ENCODE measurements at regions not wholly inside any gene's neighbourhood (a gene's known extent, or its start where the extent isn't known, plus 50 kb on each side); places are given as distances from the start of the nearest gene placed in this dataset.

GRCh38 chr2:12847694-12848575, 131.2 kb downstream of the TRIB2 start:
- Mint-ChIP-seq H3K27ac (no peak overlapping the region), H3K27me3 (peaks cover 20% of the 10 kb centered on the region), H3K36me3 (no peaks in the 10 kb centered on the region), H3K9me3 (ENCODE audit: low read depth) (no peaks in the 10 kb centered on the region), H3K4me1 (ENCODE audit: low read depth) (no peaks in the 10 kb centered on the region), H3K4me3 (no peak overlapping the region)

- Mint-ChIP-seq H3K4me1 (ENCODE audit: low read depth) (no peaks in the 10 kb centered on the region), H3K36me3 (no peaks in the 10 kb centered on the region), H3K27me3 (peaks cover 19% of the 10 kb centered on the region), H3K9me3 (ENCODE audit: low read depth) (no peaks in the 10 kb centered on the region), H3K4me3 (no peak overlapping the region), H3K27ac (no peak overlapping the region)
These were observed 135.4 kb downstream of the TRIB2 start for GRCh38 chr2:12852135-12852534.

- Mint-ChIP-seq H3K27me3 (peaks cover 19% of the 10 kb centered on the region), H3K4me1 (ENCODE audit: low read depth) (peaks cover under 1% of the 10 kb centered on the region), H3K36me3 (no peaks in the 10 kb centered on the region), H3K27ac (no peak overlapping the region), H3K4me3 (no peak overlapping the region), H3K9me3 (ENCODE audit: low read depth) (no peaks in the 10 kb centered on the region)
These were observed 137.3 kb downstream of the TRIB2 start for GRCh38 chr2:12854001-12854530.

- H3K4me1 Mint-ChIP-seq (ENCODE audit: low read depth) = peaks cover 4% of the 10 kb centered on the region
These were observed 138.8 kb downstream of the TRIB2 start for GRCh38 chr2:12855508-12855907.

GRCh38 chr2:12856934-12857601, 140.3 kb downstream of the TRIB2 start:
- H3K27ac Mint-ChIP-seq = no peak overlapping the region
- H3K4me3 Mint-ChIP-seq = peak overlapping the region; percentile 18
- peaks cover 13% of the 10 kb centered on the region for H3K4me1 Mint-ChIP-seq (ENCODE audit: low read depth)
- H3K9me3 Mint-ChIP-seq (ENCODE audit: low read depth) = peaks cover 5% of the 10 kb centered on the region
- H3K27me3 Mint-ChIP-seq = peaks cover 9% of the 10 kb centered on the region
- peaks cover 4% of the 10 kb centered on the region for H3K36me3 Mint-ChIP-seq

More at GRCh38 chr2:12855508-12855907, 138.8 kb downstream of the TRIB2 start:
- Mint-ChIP-seq H3K27me3 (peaks cover 13% of the 10 kb centered on the region), H3K4me3 (peak overlapping the region; percentile 3), H3K27ac (no peak overlapping the region), H3K9me3 (ENCODE audit: low read depth) (peaks cover 5% of the 10 kb centered on the region), H3K36me3 (peaks cover 4% of the 10 kb centered on the region)

GRCh38 chr2:12857891-12858290, 141.2 kb downstream of the TRIB2 start:
- Mint-ChIP-seq H3K36me3 (peaks cover 4% of the 10 kb centered on the region), H3K4me1 (ENCODE audit: low read depth) (peaks cover 13% of the 10 kb centered on the region), H3K9me3 (ENCODE audit: low read depth) (peaks cover 11% of the 10 kb centered on the region), H3K27ac (no peak overlapping the region), H3K27me3 (peaks cover 7% of the 10 kb centered on the region), H3K4me3 (no peak overlapping the region)

- no peak overlapping the region for H3K4me3 Mint-ChIP-seq
- peaks cover 17% of the 10 kb centered on the region for H3K9me3 Mint-ChIP-seq (ENCODE audit: low read depth)
- peaks cover 7% of the 10 kb centered on the region for H3K36me3 Mint-ChIP-seq
- peaks cover 13% of the 10 kb centered on the region for H3K4me1 Mint-ChIP-seq (ENCODE audit: low read depth)
- no peak overlapping the region for H3K27ac Mint-ChIP-seq
- peaks cover 7% of the 10 kb centered on the region for H3K27me3 Mint-ChIP-seq
These were observed 142.1 kb downstream of the TRIB2 start for GRCh38 chr2:12858786-12859185.

- Mint-ChIP-seq H3K4me3 (no peak overlapping the region), H3K36me3 (peaks cover 18% of the 10 kb centered on the region), H3K27ac (no peak overlapping the region), H3K4me1 (ENCODE audit: low read depth) (peaks cover 13% of the 10 kb centered on the region), H3K27me3 (peaks cover 8% of the 10 kb centered on the region), H3K9me3 (ENCODE audit: low read depth) (peaks cover 35% of the 10 kb centered on the region)
These were observed 144.7 kb downstream of the TRIB2 start for GRCh38 chr2:12861344-12861930.

- H3K4me3 Mint-ChIP-seq = no peak overlapping the region
- no peak overlapping the region for H3K27ac Mint-ChIP-seq
- H3K36me3 Mint-ChIP-seq = peaks cover 18% of the 10 kb centered on the region
- peaks cover 13% of the 10 kb centered on the region for H3K4me1 Mint-ChIP-seq (ENCODE audit: low read depth)
- peaks cover 37% of the 10 kb centered on the region for H3K9me3 Mint-ChIP-seq (ENCODE audit: low read depth)
- H3K27me3 Mint-ChIP-seq = peaks cover 9% of the 10 kb centered on the region
These were observed 145.8 kb downstream of the TRIB2 start for GRCh38 chr2:12862541-12862940.

GRCh38 chr2:12863937-12864336, 147.2 kb downstream of the TRIB2 start:
- H3K36me3 Mint-ChIP-seq = peaks cover 18% of the 10 kb centered on the region
- no peak overlapping the region for H3K4me3 Mint-ChIP-seq
- peaks cover 37% of the 10 kb centered on the region for H3K9me3 Mint-ChIP-seq (ENCODE audit: low read depth)
- H3K4me1 Mint-ChIP-seq (ENCODE audit: low read depth) = peaks cover 13% of the 10 kb centered on the region
- no peak overlapping the region for H3K27ac Mint-ChIP-seq
- peaks cover 10% of the 10 kb centered on the region for H3K27me3 Mint-ChIP-seq

- H3K4me3 Mint-ChIP-seq = no peak overlapping the region
- no peak overlapping the region for H3K27ac Mint-ChIP-seq
- H3K36me3 Mint-ChIP-seq = peaks cover 15% of the 10 kb centered on the region
- peaks cover 14% of the 10 kb centered on the region for H3K27me3 Mint-ChIP-seq
- H3K9me3 Mint-ChIP-seq (ENCODE audit: low read depth) = peaks cover 28% of the 10 kb centered on the region
- no peaks in the 10 kb centered on the region for H3K4me1 Mint-ChIP-seq (ENCODE audit: low read depth)
These were observed 151.0 kb downstream of the TRIB2 start for GRCh38 chr2:12867631-12868287.

GRCh38 chr2:12870692-12871091, 154.0 kb downstream of the TRIB2 start:
- Mint-ChIP-seq H3K4me3 (no peak overlapping the region), H3K36me3 (peaks cover 4% of the 10 kb centered on the region), H3K27ac (no peak overlapping the region), H3K4me1 (ENCODE audit: low read depth) (peaks cover 3% of the 10 kb centered on the region), H3K9me3 (ENCODE audit: low read depth) (peaks cover 8% of the 10 kb centered on the region), H3K27me3 (peaks cover 24% of the 10 kb centered on the region)

GRCh38 chr2:12871694-12872315, 155.1 kb downstream of the TRIB2 start:
- H3K9me3 Mint-ChIP-seq (ENCODE audit: low read depth) = no peaks in the 10 kb centered on the region

GRCh38 chr2:12877761-12878160, 161.0 kb downstream of the TRIB2 start:
- Mint-ChIP-seq H3K27me3 (peaks cover 9% of the 10 kb centered on the region), H3K36me3 (no peaks in the 10 kb centered on the region), H3K27ac (no peak overlapping the region), H3K4me1 (ENCODE audit: low read depth) (peaks cover 3% of the 10 kb centered on the region), H3K9me3 (ENCODE audit: low read depth) (no peaks in the 10 kb centered on the region), H3K4me3 (no peak overlapping the region)

More at GRCh38 chr2:12871694-12872315, 155.1 kb downstream of the TRIB2 start:
- Mint-ChIP-seq H3K4me3 (no peak overlapping the region), H3K36me3 (no peaks in the 10 kb centered on the region), H3K27me3 (peaks cover 20% of the 10 kb centered on the region), H3K4me1 (ENCODE audit: low read depth) (peaks cover 3% of the 10 kb centered on the region), H3K27ac (no peak overlapping the region)

Data from activated naive CD8-positive, alpha-beta T cell (primary cell).